ENCODE measurements at regions not wholly inside any gene's neighbourhood (a gene's known extent, or its start where the extent isn't known, plus 50 kb on each side); places are given as distances from the start of the nearest gene placed in this dataset.
"Not testable (repeated sequence)": the region's sequence is repeated elsewhere in the genome, so short reads cannot be mapped to it uniquely, and the experiment has no call there.

DNA sequence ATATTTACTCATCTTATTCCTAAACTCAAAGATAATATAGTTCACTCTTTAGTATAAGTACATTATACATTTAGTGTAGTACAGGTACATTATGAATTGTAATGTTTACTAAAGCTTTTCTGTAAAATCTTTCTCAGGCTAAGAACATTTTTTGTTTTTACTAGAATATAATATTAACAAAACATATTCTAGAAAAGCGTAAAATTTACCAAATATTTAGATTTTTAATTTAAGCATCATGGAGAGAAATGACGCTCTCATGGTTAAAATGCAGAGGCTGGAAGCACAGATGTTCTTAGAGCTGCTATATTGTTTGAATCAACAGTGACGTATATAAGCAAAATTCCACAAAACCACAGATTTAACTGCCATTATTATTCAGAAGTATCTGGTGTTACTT is 54.7 kb upstream of the NBPF15 start:
- not testable (repeated sequence) for H3K36me3 ChIP-seq (ENCODE audit: insufficient read depth, low read length); H3K27ac ChIP-seq (ENCODE audit: low read length); H2AFZ ChIP-seq (ENCODE audit: low read depth, low read length); H3K27me3 ChIP-seq (ENCODE audit: insufficient read depth, low read depth, low read length); H3F3A ChIP-seq (ENCODE audit: insufficient read depth, low read length, poor library complexity, severe bottlenecking); H4K20me1 ChIP-seq (ENCODE audit: insufficient read depth); H3K9me3 ChIP-seq (ENCODE audit: low read length); H3K9ac ChIP-seq (ENCODE audit: low read length); H3K4me3 ChIP-seq (ENCODE audit: low read length); H3K9me2 ChIP-seq (ENCODE audit: insufficient read depth, low read length); H3K79me2 ChIP-seq (replicated peaks; ENCODE audit: insufficient read depth, low read length); H3K4me2 ChIP-seq (ENCODE audit: low read length)

DNA sequence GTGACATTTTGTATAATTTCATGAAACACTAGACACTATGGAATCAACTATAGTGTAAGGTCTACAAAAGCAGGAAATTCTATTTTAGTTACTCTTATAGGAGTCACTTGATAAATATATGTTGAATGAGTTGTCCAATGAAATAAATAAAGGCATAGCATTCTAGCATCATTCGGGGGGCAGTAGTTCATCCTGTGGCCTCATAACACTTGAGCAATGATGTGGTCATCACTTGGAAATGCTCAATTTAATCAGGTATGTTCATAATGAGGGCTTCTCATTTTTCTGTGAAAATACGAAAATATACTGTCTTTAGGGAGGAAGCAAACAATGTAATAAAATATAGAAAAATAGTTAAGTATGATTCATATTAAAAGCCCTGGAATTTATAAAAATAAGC is 55.4 kb upstream of the NBPF15 start:
- not testable (repeated sequence) for H3K9me3 ChIP-seq (ENCODE audit: low read length); H3K9ac ChIP-seq (ENCODE audit: low read length); H3K36me3 ChIP-seq (ENCODE audit: insufficient read depth, low read length); H3K4me3 ChIP-seq (ENCODE audit: low read length); H3K27ac ChIP-seq (ENCODE audit: low read length); H3K4me2 ChIP-seq (ENCODE audit: low read length); H4K20me1 ChIP-seq (ENCODE audit: insufficient read depth); H3F3A ChIP-seq (ENCODE audit: insufficient read depth, low read length, poor library complexity, severe bottlenecking); H3K79me2 ChIP-seq (replicated peaks; ENCODE audit: insufficient read depth, low read length); H3K27me3 ChIP-seq (ENCODE audit: insufficient read depth, low read depth, low read length); H3K9me2 ChIP-seq (ENCODE audit: insufficient read depth, low read length); H2AFZ ChIP-seq (ENCODE audit: low read depth, low read length)

DNA sequence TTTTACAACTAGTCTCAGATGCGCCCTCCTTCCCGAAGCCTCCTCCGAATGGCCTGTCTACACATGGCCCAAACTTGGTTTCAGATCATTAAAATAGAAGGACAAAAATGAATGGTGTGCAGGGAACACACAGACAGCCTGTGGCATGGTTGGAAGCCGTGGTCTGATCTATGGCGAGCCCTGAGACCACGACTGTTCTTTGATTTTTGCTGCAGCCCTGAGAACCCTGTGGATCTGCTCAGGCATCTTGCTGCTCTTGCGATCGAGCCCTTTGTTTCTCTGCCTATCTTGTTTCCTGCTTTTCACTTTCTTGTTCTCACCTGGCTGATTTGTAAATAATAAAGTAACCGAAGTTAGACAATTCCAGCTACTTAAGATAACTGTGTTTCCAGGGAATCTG is 57.0 kb upstream of the NBPF15 start:
- not testable (repeated sequence) for H3K9me3 ChIP-seq (ENCODE audit: low read length); H3K36me3 ChIP-seq (ENCODE audit: insufficient read depth, low read length); H3K79me2 ChIP-seq (replicated peaks; ENCODE audit: insufficient read depth, low read length); H3K27ac ChIP-seq (ENCODE audit: low read length); H3K9me2 ChIP-seq (ENCODE audit: insufficient read depth, low read length); H3K9ac ChIP-seq (ENCODE audit: low read length); H4K20me1 ChIP-seq (ENCODE audit: insufficient read depth); H3F3A ChIP-seq (ENCODE audit: insufficient read depth, low read length, poor library complexity, severe bottlenecking); H3K27me3 ChIP-seq (ENCODE audit: insufficient read depth, low read depth, low read length); H3K4me3 ChIP-seq (ENCODE audit: low read length); H2AFZ ChIP-seq (ENCODE audit: low read depth, low read length); H3K4me2 ChIP-seq (ENCODE audit: low read length)

DNA sequence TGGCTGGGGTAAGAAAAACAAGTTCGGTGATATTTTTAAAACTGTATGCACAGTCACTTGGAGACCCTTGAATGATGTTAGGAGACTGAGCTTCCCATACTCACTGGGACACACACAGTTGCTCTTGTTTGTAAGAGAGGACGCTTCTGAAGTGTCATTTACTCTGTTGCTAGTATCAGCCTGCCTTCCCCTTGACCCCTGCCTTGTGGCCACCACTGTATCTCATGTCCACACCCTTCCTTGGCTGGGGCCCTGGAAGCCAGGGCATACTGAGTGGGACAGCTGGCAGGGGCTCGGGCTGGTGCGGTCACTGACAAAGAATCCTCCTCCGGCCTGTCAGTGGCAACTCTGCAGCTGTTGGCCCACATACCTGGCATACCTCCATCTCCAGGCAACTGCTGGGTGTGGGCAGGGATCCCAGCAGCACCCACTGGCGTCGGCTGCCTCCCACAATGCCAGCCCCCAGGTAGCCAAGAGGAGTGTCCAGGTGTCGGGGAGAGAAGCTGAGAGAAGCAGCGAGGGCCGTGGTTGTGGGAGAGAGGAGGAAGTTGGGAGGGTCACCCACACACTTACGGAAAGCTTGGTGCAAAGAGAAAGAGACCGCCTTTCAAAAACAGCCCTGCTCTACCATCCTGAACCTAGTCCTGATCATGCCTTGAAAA is 58.2 kb upstream of the NBPF15 start:
- H3K9me2 ChIP-seq (ENCODE audit: insufficient read depth, low read length); H3K36me3 ChIP-seq (ENCODE audit: insufficient read depth, low read length); H3F3A ChIP-seq (ENCODE audit: insufficient read depth, low read length, poor library complexity, severe bottlenecking); H3K27ac ChIP-seq (ENCODE audit: low read length); H3K27me3 ChIP-seq (ENCODE audit: insufficient read depth, low read depth, low read length); H3K79me2 ChIP-seq (replicated peaks; ENCODE audit: insufficient read depth, low read length); H3K4me2 ChIP-seq (ENCODE audit: low read length); H4K20me1 ChIP-seq (ENCODE audit: insufficient read depth); H3K9me3 ChIP-seq (ENCODE audit: low read length); H3K4me3 ChIP-seq (ENCODE audit: low read length); H2AFZ ChIP-seq (ENCODE audit: low read depth, low read length); H3K9ac ChIP-seq (ENCODE audit: low read length): not testable (repeated sequence)

DNA sequence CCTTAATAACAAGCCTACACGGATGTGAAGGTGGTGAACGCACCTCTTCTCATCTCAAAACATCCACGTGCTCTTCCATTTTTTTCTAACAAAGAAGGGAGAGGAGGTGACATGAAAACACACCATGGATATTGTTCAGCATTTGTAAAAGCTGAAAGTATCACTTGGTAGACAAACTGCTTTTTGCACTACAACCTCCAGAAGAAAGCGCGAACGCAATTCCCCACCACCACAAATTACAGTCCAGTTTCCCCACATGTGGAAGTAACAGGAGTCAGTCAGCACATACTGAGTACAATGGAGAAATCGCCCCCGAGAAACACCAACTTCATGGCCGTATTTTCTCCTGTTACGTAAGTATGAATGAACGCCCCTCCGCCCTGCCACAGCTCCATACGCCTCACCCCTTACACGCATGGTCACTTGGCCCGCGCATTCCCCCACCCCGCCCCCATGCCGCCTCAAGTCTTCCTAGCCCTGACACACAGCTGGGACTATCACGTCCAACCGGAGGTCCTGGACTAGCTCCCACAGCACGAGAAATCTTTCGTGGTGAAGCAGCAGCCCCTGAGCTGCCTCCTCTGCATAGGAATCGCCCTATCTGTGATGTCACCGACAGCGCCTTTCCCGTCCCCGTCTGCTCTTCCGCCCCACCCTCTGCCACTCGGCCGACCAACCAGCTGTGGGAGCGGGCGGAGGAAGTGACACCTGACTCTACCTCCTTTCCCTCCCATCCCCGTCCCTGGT is 62.4 kb upstream of the NBPF15 start:
- not testable (repeated sequence) for H4K20me1 ChIP-seq (ENCODE audit: insufficient read depth); H3K79me2 ChIP-seq (replicated peaks; ENCODE audit: insufficient read depth, low read length); H3K9me3 ChIP-seq (ENCODE audit: low read length); H3K27me3 ChIP-seq (ENCODE audit: insufficient read depth, low read depth, low read length); H3K4me3 ChIP-seq (ENCODE audit: low read length); H3K4me2 ChIP-seq (ENCODE audit: low read length); H3K9me2 ChIP-seq (ENCODE audit: insufficient read depth, low read length); H3F3A ChIP-seq (ENCODE audit: insufficient read depth, low read length, poor library complexity, severe bottlenecking); H3K27ac ChIP-seq (ENCODE audit: low read length); H2AFZ ChIP-seq (ENCODE audit: low read depth, low read length); H3K9ac ChIP-seq (ENCODE audit: low read length); H3K36me3 ChIP-seq (ENCODE audit: insufficient read depth, low read length)
